ENCODE measurements at regions not wholly inside any gene's neighbourhood (a gene's known extent, or its start where the extent isn't known, plus 50 kb on each side); places are given as distances from the start of the nearest gene placed in this dataset.
"Not testable (repeated sequence)": the region's sequence is repeated elsewhere in the genome, so short reads cannot be mapped to it uniquely, and the experiment has no call there.

DNA sequence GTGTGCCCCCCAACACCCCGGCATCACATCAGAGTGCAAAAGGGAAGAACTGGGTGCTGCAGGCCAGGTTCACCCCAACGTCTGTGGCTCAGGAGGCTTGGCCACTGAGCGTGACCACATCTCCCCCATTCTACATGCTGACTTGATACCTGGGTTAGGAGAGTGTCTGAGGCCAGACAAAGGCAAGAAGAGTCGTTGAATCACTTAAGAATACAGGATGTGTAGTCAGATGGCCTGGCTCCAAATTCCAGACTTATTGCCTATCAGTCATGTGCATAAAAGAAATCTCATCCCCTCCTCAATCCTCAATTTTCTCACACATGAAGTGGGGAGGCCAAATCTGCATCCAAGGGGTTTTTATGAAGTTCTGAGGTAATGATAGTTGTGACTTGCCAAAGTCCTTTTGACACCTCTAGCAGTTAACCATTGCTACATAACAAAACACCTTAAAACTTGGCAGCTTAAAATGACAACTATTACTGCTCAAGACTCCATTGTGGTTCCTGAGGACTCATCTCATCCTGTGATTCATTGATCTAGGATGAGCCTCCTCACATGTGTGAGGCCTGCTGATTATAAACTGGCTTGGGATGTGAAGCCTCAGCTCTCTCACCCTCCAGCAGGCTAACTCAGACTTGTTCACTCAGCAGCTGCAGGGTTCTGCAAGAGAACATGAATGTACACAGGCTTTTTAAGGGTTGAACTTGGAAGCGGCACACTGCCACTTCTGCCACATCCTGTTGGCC is 138.8 kb upstream of the TLE3 start:
- DNase-seq, result no peak

DNA sequence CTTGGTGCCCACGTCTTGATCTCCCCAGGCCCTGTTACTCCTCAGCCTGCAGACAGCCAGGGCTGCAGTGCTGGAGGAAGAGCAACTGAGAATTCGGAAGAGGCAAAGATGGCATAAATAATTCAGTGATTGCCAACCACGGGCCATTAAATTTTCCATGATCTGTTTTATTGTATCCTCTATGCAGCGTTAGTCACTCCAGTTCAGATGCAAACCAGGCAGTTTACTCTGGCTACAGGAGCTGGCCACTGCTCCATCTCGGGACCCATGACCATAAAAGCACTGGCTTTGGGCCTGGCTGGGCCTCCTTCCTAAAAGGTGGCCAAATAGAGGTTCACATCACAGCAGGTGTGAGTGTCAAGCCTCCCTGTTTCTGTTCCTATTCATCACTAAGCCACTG is 137.6 kb upstream of the TLE3 start:
- no peak for DNase-seq

DNA sequence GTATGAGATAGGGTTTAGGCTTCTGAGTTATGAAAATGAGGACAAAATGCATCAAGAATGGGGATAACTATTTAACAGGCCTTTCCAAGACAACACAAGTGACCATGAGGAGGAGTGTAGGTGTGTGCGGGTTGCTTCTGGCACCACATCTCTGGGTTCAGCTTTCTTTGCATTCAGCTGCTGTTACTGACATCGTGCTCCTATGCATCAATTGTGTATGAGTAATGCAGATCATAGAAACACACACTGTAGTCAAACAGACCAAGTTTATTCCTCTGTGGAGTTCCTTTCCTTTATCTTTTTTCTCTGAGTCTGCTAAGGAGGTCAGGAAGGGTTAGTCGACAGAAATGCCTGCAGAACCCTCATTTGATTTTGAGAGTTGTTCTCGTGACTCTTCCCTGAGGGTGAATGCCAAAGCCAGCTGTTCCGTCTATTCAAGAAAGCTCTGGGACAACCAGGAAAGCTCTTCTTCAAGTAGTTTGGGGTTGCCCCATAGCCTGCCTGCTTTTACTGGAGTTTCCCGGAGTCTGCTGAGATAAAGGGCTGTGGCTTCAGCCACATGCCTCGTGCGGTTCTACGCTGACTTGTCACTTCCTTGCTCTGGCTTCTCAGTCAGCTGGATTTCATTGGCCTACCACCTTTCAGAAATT is 136.7 kb upstream of the TLE3 start:
- no peak for DNase-seq

DNA sequence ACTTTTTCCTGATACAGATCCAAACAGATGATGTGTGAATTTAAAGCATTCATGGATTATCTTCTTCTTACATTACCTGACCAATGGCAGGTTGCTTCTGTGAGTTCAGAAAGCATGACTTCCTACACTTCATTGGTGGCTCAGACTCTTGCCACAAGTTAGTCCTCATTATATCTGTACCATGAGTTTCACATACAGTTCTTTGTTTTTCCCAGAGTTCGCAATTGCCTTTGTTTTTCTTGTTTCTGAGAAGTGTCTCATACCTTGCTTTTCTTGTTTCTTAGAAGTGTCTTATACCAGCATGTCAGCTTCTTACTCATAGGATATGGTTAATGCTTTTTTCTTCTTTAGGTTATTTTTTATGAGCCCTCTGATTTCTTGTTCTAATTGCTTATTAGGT is 133.8 kb upstream of the TLE3 start:
- no peak for DNase-seq

DNA sequence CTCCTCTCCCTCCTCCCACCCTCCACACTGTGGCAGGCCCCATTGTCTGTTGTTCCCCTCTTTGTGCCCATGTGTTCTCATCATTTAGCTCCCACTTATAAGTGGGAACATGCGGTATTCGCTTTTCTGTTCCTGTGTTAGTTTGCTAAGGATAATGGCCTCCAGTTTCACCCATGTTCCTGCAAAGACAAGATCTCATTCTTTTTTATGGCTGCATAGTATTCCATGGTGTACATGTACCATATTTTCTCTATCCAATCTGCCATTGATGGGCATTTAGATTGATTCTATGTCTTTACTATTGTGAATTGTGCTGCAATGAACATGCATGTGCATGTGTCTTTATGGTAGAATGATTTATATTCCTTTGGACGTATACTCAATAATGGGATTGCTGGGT is 130.2 kb upstream of the TLE3 start:
- DNase-seq, result not testable (repeated sequence)

DNA sequence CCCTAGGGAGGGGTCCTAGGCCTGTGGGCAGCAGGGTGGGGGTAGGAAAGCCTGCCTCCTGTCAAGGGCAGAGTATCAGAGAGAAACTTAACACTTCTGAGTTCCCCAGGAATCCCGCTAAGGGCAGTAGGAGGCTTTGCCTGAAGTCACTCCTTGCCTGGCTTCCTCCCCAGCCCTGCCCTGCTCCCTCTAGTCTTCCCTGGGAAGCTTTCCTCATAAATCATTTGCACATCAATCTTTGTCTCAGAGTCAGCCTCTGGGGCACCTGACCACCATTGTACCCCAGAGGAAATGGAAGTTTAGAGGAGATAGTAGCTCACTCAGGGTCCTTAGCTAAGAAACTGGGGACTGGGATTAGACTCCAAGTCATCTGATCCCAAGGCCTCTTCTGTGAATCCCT is 129.4 kb upstream of the TLE3 start:
- DNase-seq, result no peak

DNA sequence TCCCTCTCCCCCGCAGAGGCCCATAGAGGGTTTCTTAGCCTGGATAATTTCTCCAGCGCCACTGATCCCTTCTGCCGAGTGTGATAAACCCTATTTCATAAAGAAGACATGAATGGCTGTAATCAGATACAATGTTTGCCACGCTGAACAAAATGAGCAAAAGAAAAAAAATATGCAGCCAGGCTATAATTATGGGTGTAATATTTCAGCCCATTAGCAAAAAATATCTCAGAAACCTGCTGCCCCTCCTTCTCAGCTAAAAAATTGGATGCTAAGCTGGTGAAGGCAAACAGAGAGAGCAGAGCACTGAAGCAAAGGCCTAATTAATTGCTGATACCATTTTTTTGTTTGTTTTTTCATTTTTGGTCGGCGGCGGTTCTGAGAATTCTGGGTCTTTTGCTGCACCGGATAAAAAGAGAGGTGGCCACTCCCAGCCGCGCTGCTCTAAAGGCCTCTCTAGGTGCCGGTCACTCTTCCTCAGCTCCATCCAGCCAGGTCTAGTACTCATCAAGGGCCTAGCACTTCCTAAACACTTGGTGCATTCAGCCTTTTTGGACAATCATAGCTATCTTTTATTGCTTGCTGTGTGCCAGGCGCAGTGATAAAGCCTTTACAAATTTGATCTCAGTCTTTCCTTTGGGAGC is 128.7 kb upstream of the TLE3 start:
- DNase-seq, result no peak

DNA sequence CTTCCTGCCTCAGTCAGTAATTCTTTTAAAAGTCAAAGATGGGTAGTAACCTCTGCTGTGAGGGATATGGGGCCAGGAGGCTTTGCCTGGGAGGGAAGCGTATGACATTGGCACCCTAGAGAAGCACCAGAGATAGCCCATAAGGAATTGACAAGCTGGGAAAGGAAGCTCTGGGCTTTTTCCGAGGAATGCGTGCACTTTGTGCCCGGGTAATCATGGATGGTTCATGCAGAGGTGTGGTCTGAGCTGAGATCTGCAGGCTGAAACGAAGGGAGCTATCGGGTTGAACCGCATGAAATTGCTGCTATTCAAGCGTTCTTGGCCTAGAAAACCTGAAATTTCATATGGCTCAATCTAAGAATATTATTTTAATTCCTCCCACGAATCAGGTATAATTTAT is 127.7 kb upstream of the TLE3 start:
- no peak for DNase-seq

DNA sequence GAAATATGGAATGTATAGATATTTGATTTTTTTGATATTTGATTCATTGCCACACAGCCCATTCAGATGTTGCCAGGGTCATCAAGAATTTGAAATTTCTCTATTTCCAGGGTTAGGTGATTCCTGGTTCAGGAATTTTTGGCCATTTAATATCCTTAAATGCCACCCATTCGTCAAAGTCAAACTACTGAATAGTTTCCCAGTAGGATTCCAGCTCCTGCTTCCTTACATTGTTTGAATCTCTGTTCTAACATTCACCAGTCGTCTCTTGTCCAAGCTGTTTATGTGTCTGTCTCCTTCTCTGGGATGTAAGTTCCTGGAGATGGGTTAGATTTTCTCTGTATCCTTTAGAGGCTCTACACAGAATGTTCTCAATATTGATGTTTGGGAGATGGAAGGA is 124.9 kb upstream of the TLE3 start:
- no peak for DNase-seq

DNA sequence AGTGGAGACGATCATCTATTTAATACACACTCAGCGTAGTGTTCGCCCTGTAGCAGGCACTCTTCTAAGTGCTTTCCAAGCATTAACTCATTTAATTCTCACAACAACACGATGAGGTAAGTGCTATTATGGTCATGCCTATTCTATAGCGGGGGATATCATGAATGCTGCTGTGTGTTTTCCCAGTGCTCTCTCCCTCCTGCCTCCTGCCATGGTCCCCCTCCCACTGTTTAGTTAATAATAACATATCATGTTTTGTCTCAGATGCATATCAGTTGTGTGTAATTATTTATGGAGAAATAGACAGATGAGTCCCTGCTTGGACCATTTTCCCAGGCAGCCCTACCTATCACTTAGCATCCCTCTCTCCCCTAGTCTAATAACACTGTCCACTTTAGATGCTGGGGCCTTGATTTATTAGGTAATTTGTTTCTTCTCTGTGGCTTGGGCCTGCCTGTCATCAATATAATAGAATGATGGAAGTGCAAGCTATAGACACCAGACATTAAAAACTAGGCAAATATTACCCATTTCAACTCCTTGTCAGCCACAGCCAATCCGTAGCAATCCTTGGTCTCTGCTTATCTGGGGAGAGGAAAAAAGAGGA is 122.9 kb upstream of the TLE3 start:
- no peak for DNase-seq

DNA sequence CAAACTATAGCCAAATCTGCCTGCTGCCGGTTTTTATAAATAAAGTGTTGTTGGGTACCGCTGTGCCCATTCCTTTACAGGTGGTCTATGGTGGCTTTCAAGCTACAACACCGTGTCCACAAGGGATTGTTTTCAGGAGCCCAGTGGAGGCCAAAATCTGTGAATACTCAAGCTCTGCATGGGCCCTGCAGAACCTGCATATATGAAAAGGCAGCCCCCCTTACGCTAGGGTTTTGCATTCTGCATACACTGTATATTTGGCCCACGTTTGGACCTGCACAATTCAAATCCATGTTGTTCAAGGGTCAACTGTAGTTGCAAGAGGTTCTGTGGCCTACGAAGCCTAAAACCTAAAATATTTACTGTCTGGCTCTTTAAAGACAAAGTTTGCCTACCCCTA is 122.2 kb upstream of the TLE3 start:
- DNase-seq, result no peak

DNA sequence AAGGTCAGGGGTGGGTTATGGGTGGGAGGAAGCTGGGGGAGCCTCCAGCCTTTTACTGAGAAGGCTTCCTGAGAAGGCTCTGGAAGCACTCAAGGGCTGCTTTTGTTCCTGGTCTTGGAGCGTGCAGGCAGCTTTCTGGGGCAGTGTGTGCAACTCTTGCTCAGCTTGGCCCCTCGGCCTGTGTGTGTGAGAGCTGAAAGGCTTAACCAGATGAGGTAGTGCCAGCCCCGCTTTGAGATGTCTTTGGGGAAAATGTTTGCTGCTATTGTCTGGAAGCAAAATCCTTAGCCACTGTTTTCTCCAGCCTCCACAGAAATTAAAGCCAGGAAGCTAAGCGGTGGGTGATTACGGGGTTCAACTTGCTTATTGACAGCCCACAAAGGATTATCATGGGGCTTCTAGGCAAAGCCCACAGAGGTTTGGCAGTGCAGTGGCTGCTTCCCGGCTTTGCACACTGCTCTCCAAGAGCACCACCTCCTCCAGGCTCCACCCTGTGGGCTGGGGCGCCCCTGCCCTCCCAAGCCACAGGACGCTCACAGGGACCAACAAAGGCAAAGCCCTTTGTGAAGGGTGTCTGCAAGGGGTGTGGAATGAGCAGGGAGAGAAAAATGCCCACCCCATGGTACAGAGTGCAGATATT is 121.7 kb upstream of the TLE3 start:
- no peak for DNase-seq

DNA sequence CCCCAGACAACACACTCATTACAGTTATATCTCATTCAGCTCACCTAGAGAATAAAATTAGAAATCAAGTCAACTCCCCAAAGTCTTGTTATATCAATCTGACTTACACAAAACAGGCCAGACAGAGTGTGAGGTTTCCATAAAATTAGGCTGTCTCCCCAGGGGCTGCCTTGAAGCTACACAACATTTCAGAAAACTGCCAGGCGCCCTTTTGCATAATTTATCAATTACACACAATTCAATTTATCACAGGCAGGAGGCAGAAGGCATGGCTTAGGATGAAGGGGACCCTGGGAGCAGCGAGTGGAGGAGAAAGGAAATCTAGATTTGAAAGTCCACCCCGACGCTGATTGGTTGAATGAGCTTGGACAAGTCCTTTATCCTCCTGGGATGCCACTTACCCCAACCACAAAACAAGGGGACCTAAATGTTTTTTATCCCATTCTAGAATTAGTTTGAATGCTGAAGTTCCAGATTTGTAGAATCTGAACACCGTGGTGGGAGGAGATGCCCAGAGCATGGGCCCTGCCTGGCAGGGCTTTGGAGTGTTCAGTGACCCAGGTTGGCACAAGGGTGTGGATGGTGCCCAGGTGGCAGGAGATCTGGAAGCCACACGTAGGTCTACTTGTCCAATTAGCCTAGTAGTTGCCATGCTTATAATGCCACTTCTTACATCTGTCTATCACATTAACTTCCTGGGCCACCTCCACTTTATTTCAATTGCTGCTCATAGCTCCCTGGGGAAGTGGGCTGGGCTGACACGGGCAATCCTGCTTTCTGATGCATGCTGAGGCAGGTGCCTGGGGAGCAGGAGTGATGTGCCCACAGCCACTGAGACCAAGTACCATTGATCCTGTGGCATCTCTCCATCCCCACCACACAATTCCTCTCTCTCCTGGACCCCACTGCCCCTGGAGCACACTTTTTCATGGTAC is 119.8 kb upstream of the TLE3 start:
- no peak for DNase-seq

DNA sequence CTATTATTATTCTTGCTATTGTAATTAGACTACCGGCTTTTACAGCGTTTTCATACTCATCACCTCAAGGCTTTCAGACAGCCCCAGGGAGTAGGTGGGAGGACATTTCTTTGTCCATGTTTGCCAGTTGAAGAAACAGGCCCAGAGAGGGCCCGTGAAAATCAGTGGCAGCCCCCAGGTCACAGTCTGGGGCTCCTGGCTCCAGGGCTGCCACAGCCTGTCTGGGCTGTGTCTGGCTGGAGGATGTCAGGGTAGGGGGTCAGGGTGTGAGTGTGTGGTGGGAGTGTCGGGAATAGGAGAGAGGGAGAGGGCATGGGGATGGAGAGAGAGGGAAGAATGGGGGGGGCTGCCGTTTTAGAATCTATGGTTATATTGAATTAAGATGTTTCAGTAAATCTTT is 118.2 kb upstream of the TLE3 start:
- no peak for DNase-seq

DNA sequence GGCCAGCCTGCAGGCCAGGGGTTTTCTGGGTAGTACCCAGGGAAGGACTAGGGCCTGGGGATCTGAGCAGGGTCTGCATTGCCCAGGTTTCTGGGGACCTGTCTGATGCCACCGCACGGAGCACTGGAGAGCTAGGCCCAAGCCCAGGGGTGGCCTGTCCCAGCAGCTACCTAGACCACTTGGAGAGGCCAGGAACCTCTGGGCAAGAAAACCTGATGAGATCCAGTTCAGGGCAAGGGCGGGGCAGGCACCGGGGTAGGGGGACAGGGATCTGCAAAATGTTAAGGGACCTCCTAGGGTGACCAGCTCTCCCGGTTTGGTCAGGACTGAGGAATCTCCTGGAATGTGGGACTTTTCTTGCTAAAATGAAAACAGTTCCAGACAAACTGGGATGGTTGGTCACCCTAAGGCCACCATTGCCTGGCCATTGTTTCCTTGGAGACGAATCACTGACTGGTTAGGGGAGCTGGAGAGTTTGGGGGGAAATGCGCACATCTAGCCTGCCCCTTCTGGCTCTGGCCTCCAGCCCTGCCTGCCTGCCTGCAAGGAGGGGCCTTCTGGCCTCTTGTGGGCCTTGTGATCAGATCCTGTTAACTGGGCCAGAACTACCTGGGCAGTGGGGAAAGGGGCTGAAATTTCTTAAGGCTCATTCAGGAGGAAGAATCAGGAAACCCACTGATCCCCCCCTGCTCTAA is 117.4 kb upstream of the TLE3 start:
- DNase-seq, result no peak

DNA sequence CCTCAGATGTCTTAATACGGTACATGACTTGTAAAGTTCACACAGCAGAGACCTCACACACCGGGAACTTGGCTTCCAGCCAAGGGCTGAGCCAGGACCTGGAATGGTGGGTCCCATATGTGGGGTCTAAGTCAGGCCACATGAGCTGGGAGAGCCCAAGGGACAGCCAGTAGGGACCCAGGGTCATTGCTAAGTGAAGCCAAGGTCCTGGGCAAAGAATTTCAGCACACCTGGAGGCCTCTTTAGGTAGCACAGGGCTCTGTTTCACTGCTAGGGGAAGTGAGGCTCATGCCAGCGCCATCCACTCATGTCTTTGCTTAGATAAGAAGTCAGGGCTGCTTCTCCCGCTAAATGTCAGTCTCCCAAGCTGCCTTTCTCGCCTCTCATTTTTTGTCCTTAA is 116.6 kb upstream of the TLE3 start:
- peak; percentile 13 for DNase-seq

DNA sequence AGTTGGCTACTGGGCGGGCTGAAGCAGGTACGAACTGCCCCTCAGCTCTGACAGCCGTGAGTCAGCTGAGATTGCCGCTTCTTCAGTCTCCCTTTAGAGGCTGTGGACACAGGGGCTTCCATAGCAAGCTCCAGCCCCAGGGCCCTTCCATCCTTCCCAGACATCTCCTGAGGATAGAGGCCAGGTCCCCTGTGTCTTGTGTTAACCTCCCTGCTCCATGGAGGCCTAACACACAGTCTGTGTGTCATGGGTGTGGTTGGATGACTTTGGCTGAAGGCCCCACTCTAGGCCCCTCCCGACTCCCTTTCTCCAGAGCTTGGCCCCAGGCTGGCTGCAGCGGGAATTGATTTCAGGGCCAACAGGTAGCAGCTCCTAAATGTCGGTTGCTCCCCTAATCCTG is 116.1 kb upstream of the TLE3 start:
- no peak for DNase-seq

DNA sequence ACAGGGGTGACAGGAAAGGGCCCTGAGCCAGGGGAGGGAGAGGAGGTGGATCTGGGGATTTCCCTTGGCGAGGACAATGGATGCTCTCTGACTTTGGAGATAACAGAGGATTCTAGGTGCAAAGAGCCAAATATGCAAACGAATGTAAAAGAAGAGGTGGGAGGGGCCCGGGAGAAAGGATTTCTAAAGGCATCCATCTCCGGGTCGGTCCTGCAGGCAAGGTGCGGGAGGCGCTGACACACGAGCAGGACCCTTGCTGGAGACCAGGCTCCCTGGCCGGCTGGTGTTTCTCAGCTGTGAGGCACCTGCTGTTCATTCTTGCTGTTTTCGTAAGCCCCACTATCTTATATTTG is 115.2 kb upstream of the TLE3 start:
- no peak for DNase-seq

DNA sequence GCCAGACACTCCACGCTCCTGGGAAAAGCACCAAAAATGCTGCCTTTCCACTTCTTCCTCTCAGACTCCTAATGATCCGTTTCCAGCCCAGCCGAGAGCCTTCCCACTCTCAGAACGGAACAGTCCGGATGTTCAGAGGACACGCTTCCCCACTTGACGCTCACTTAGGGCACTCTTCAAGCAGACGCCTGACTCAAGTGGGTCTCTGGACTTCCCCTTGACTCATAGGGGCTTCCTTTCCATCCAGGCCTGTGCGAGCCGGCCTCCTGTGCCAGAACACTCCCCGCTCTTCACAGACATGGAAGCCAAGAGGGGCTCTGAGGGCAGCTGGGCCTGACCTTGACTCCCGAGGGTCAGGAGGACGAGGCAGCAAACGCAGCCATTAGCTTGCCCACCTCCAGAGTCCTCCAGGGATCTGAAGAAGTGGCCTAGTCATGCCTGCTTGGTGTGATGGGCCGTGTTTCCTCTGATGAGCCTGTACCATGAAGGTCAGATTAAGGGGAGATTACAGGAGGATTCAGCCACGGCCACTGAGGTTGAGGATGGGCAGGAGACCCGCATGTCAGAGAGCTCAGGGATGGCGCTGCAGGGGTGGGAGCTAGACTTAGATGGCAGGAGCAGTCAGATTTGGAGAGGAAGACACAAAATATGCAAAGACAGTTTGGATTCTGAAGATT is 114.7 kb upstream of the TLE3 start:
- DNase-seq, result peak; percentile 68

DNA sequence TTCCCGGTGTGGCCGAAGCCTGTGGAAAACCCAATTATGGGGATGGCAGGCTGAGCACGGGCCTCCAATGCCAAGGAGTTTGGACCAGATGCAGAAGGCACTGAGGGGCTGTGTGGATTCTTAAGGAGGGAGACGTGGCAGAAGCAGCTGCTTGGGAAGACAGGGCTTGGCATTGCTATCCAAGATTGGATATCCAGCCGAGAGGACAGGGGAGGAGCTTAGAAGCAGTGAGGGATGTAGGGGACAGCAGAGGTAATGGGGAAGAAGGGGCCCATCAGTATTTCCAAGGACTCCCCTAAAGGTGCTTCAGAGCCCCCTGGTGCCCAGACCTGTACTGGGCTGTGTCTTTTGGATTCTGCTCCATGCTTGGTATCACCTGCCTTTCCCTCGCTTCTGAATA is 112.8 kb upstream of the TLE3 start:
- no peak for DNase-seq

DNA sequence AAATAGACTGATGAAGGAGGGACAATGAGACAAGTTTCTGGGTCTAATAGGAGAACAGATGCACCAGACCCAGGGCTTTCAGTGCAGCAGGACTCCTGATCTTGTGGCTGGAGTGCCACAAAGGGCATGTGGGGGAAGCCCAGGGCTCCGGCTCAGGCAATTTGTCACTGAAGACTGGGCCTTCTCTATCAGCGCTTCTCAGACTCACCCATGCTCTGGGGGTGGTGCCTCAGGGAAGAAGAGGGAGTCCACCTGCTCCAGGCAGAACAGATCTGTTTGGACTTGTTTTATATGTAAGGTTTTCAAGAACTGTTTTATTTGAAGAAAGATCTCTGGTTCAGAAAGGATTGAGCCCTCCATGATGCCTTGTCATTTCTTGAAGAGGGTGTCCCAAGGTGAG is 112.4 kb upstream of the TLE3 start:
- no peak for DNase-seq
